GM23338 (cell line): ENCODE measurements at regions not wholly inside any gene's neighbourhood (a gene's known extent, or its start where the extent isn't known, plus 50 kb on each side); places are given as distances from the start of the nearest gene placed in this dataset.

ENCODE experiments used
- ATAC-seq: fragments of 200-7000 bp; cut with Tn5 transposase; 3 replicates; pipeline ENCODE4 v1.9.1; 2020
- DNase-seq: peaks from one replicate; pipeline ENCODE4 v3.0.0-alpha.2; 2015; ENCODE audit warnings: low spot score
- H2AFZ ChIP-seq: fragments of 200-600 bp; sonication (generic); 2 replicates; pipeline ENCODE4 v1.8.0; 2016; ENCODE audit warnings: antibody characterized with exemption, mild to moderate bottlenecking, moderate library complexity
- H3F3A ChIP-seq: fragments of 200-600 bp; sonication (generic); replicated peaks from 2 replicates; pipeline ENCODE4 v1.8.0; 2017; ENCODE audit warnings: antibody characterized with exemption, mixed run types, low read depth
- H3K27ac ChIP-seq: fragments of 200-600 bp; sonication (generic); 2 replicates; pipeline ENCODE4 v1.6.1; 2016; ENCODE audit warnings: low read depth
- H3K27me3 ChIP-seq: fragments of 200-600 bp; sonication (generic); 2 replicates; pipeline ENCODE4 v1.8.0; 2016; ENCODE audit warnings: mild to moderate bottlenecking, mixed run types, moderate library complexity; ENCODE audit not compliant: insufficient read depth
- H3K36me3 ChIP-seq: fragments of 200-600 bp; sonication (generic); 2 replicates; pipeline ENCODE4 v1.8.0; 2016; ENCODE audit warnings: mild to moderate bottlenecking; ENCODE audit not compliant: insufficient read depth
- H3K4me1 ChIP-seq: fragments of 200-600 bp; sonication (generic); 2 replicates; pipeline ENCODE4 v1.8.0; 2016; ENCODE audit warnings: mild to moderate bottlenecking, moderate library complexity; ENCODE audit not compliant: insufficient read depth
- H3K4me2 ChIP-seq: fragments of 200-600 bp; sonication (generic); 2 replicates; pipeline ENCODE4 v1.7.1; 2017; ENCODE audit warnings: mixed run types
- H3K4me3 ChIP-seq: fragments of 200-600 bp; sonication (generic); 2 replicates; pipeline ENCODE4 v1.6.1; 2016; ENCODE audit warnings: mixed run types
- H3K79me2 ChIP-seq: fragments of 200-600 bp; sonication (generic); replicated peaks from 2 replicates; pipeline ENCODE4 v1.8.0; 2017; ENCODE audit warnings: mild to moderate bottlenecking; ENCODE audit not compliant: insufficient read depth
- H3K9me2 ChIP-seq: fragments of 200-600 bp; sonication (generic); 2 replicates; pipeline ENCODE4 v1.8.0; 2017; ENCODE audit not compliant: insufficient read depth
- H4K20me1 ChIP-seq: fragments of 200-600 bp; sonication (generic); replicated peaks from 2 replicates; pipeline ENCODE4 v1.8.0; 2017; ENCODE audit warnings: mild to moderate bottlenecking; ENCODE audit not compliant: insufficient read depth
- H3K27ac Mint-ChIP-seq: 2 replicates; pipeline ENCODE4 v1.8.0; 2020; ENCODE audit warnings: inconsistent platforms, mild to moderate bottlenecking, moderate library complexity, mixed read lengths
- H3K27me3 Mint-ChIP-seq: 3 replicates; pipeline ENCODE4 v1.8.0; 2022; ENCODE audit warnings: low read depth, mild to moderate bottlenecking, moderate library complexity, mixed read lengths, inconsistent platforms; ENCODE audit not compliant: insufficient read depth, poor library complexity
- H3K36me3 Mint-ChIP-seq: 3 replicates; pipeline ENCODE4 v1.8.0; 2021; ENCODE audit warnings: low read depth, mild to moderate bottlenecking, inconsistent platforms, moderate library complexity, mixed read lengths
- H3K4me1 Mint-ChIP-seq: 3 replicates; pipeline ENCODE4 v1.8.0; 2020; ENCODE audit warnings: mild to moderate bottlenecking, inconsistent platforms, mixed read lengths
- H3K4me3 Mint-ChIP-seq: 3 replicates; pipeline ENCODE4 v1.8.0; 2021; ENCODE audit warnings: moderate library complexity, mild to moderate bottlenecking, inconsistent platforms, mixed read lengths
- H3K9me3 Mint-ChIP-seq: 3 replicates; pipeline ENCODE4 v1.8.0; 2020; ENCODE audit warnings: moderate library complexity, mild to moderate bottlenecking, inconsistent platforms, mixed read lengths
- CREB1 ChIP-seq: fragments of 250-450 bp; sonication (Bioruptor Pico); IDR thresholded peaks from 2 replicates; pipeline ENCODE4 v1.5.0; 2020; ENCODE audit warnings: low read depth, mild to moderate bottlenecking, moderate library complexity
- EZH2 ChIP-seq: fragments of 200-600 bp; sonication (generic); IDR thresholded peaks from one replicate; pipeline ENCODE4 v1.8.0; 2017; ENCODE audit warnings: antibody characterized with exemption, mild to moderate bottlenecking, low read depth; ENCODE audit not compliant: unreplicated experiment
- POLR2AphosphoS5 ChIP-seq: IDR thresholded peaks from 2 replicates; pipeline ENCODE4 v1.6.1; 2016; ENCODE audit warnings: antibody characterized with exemption, low read depth
- TF ChIP-seq, protein P1 (sequence below), 2 experiments: fragments of 200-600 bp in 1 of 2; sonication (generic) in 1 of 2; conservative IDR thresholded peaks; 2 replicates each; pipeline versions ENCODE4 v1.5.1 to v1.6.1; 2016 to 2017; ENCODE audit warnings: antibody characterized with exemption in 2 of 2, low read depth in 2 of 2, mild to moderate bottlenecking in 2 of 2, moderate library complexity in 1 of 2
- TF ChIP-seq, protein P2 (sequence below): IDR thresholded peaks from one replicate; pipeline ENCODE4 v1.6.1; 2018; ENCODE audit warnings: antibody characterized with exemption; ENCODE audit not compliant: unreplicated experiment
- TF ChIP-seq, protein P3 (sequence below): fragments of 250-450 bp; sonication (Bioruptor Pico); IDR thresholded peaks from 2 replicates; pipeline ENCODE4 v1.5.0; 2020; ENCODE audit warnings: mild to moderate bottlenecking, moderate library complexity
- TF ChIP-seq, protein P4 (sequence below): IDR thresholded peaks from 2 replicates; pipeline ENCODE4 v1.6.1; 2016; ENCODE audit warnings: antibody characterized with exemption

DNA sequence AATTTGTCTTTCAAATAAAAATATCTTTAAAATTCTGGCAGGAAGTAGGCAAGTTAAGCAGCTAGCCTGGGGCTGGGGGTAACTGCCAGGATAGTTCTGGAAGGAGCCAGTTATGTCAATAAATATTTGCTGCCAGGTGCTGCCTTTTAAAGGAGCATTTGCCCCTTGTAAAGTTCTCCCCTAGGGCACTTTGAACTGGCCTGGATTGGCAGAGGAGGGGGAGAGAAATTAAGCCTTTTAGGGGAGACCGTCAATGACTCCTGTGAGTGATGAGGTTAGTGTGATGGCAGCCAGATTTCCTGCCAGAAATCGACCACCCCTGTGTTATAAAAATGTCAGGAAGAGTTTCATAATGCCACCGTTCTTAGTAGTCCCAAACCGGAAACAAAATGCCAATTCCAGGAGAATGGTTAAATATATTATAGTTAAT is 89.8 kb upstream of the ELL2 start (continued):
- TF ChIP-seq, protein P1, sequence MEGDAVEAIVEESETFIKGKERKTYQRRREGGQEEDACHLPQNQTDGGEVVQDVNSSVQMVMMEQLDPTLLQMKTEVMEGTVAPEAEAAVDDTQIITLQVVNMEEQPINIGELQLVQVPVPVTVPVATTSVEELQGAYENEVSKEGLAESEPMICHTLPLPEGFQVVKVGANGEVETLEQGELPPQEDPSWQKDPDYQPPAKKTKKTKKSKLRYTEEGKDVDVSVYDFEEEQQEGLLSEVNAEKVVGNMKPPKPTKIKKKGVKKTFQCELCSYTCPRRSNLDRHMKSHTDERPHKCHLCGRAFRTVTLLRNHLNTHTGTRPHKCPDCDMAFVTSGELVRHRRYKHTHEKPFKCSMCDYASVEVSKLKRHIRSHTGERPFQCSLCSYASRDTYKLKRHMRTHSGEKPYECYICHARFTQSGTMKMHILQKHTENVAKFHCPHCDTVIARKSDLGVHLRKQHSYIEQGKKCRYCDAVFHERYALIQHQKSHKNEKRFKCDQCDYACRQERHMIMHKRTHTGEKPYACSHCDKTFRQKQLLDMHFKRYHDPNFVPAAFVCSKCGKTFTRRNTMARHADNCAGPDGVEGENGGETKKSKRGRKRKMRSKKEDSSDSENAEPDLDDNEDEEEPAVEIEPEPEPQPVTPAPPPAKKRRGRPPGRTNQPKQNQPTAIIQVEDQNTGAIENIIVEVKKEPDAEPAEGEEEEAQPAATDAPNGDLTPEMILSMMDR (conservative IDR thresholded peaks at IDR 0.05; ENCODE audit: low read depth in 2 of 2): no peak

DNA sequence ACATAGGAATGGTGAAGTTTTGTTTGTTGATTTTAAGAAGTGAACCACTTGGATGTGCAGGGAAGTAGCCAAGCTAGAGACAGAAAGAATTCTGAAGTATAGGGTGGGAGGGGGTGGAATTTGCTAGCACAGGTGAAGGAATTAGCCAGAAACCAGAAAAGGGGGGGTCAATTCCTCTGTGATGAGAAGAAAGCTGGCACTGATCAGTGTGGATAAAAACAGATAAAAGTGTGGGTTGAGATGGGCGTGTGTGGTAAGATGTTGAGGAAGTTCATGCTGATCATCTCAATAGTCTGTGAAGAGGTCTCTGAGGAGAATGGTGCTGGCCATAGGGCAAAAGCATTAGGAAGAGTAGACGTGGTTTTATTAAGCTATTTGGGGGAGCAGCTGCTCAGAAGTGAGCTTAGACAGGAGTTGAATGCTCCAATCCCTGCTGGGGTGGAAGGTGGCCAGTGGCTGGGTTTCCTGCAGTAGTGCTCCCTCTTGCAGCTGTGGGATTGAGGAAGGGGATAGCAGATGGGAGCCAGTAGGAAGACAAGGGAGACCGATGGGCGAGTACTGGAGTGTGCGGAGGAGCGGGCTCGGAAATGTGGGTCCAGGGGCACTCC is 88.7 kb upstream of the ELL2 start:
- Histone ChIP-seq H3K36me3 (no peaks in the 10 kb centered on the region), H3K27ac (no peak overlapping the region), H3K4me2 (no peak overlapping the region), H3K4me1 (no peaks in the 10 kb centered on the region; the same call in 1 of the 2 replicates), H3K27me3 (no peaks in the 10 kb centered on the region), H3F3A (no peaks in the 10 kb centered on the region), H4K20me1 (no peaks in the 10 kb centered on the region), H2AFZ (peak overlapping the region; percentile 85), H3K4me3 (no peak overlapping the region), H3K9me2 (peaks cover 4% of the 10 kb centered on the region), H3K79me2 (no peaks in the 10 kb centered on the region)
- no peaks in the 10 kb centered on the region for H3K27me3 Mint-ChIP-seq
- no peaks in the 10 kb centered on the region for H3K9me3 Mint-ChIP-seq
- no peaks in the 10 kb centered on the region for H3K36me3 Mint-ChIP-seq
- no peaks in the 10 kb centered on the region for H3K4me1 Mint-ChIP-seq
- DNase-seq (no peak), ATAC-seq (peak; percentile 42; the same call in 2 of the 3 replicates)
- H3K4me3 Mint-ChIP-seq: no peak overlapping the region
- TF ChIP-seq CREB1 (no peak), POLR2AphosphoS5 (no peak), EZH2 (no peak)
- TF ChIP-seq, protein P2, sequence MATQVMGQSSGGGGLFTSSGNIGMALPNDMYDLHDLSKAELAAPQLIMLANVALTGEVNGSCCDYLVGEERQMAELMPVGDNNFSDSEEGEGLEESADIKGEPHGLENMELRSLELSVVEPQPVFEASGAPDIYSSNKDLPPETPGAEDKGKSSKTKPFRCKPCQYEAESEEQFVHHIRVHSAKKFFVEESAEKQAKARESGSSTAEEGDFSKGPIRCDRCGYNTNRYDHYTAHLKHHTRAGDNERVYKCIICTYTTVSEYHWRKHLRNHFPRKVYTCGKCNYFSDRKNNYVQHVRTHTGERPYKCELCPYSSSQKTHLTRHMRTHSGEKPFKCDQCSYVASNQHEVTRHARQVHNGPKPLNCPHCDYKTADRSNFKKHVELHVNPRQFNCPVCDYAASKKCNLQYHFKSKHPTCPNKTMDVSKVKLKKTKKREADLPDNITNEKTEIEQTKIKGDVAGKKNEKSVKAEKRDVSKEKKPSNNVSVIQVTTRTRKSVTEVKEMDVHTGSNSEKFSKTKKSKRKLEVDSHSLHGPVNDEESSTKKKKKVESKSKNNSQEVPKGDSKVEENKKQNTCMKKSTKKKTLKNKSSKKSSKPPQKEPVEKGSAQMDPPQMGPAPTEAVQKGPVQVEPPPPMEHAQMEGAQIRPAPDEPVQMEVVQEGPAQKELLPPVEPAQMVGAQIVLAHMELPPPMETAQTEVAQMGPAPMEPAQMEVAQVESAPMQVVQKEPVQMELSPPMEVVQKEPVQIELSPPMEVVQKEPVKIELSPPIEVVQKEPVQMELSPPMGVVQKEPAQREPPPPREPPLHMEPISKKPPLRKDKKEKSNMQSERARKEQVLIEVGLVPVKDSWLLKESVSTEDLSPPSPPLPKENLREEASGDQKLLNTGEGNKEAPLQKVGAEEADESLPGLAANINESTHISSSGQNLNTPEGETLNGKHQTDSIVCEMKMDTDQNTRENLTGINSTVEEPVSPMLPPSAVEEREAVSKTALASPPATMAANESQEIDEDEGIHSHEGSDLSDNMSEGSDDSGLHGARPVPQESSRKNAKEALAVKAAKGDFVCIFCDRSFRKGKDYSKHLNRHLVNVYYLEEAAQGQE: no peak
- TF ChIP-seq, protein P3, sequence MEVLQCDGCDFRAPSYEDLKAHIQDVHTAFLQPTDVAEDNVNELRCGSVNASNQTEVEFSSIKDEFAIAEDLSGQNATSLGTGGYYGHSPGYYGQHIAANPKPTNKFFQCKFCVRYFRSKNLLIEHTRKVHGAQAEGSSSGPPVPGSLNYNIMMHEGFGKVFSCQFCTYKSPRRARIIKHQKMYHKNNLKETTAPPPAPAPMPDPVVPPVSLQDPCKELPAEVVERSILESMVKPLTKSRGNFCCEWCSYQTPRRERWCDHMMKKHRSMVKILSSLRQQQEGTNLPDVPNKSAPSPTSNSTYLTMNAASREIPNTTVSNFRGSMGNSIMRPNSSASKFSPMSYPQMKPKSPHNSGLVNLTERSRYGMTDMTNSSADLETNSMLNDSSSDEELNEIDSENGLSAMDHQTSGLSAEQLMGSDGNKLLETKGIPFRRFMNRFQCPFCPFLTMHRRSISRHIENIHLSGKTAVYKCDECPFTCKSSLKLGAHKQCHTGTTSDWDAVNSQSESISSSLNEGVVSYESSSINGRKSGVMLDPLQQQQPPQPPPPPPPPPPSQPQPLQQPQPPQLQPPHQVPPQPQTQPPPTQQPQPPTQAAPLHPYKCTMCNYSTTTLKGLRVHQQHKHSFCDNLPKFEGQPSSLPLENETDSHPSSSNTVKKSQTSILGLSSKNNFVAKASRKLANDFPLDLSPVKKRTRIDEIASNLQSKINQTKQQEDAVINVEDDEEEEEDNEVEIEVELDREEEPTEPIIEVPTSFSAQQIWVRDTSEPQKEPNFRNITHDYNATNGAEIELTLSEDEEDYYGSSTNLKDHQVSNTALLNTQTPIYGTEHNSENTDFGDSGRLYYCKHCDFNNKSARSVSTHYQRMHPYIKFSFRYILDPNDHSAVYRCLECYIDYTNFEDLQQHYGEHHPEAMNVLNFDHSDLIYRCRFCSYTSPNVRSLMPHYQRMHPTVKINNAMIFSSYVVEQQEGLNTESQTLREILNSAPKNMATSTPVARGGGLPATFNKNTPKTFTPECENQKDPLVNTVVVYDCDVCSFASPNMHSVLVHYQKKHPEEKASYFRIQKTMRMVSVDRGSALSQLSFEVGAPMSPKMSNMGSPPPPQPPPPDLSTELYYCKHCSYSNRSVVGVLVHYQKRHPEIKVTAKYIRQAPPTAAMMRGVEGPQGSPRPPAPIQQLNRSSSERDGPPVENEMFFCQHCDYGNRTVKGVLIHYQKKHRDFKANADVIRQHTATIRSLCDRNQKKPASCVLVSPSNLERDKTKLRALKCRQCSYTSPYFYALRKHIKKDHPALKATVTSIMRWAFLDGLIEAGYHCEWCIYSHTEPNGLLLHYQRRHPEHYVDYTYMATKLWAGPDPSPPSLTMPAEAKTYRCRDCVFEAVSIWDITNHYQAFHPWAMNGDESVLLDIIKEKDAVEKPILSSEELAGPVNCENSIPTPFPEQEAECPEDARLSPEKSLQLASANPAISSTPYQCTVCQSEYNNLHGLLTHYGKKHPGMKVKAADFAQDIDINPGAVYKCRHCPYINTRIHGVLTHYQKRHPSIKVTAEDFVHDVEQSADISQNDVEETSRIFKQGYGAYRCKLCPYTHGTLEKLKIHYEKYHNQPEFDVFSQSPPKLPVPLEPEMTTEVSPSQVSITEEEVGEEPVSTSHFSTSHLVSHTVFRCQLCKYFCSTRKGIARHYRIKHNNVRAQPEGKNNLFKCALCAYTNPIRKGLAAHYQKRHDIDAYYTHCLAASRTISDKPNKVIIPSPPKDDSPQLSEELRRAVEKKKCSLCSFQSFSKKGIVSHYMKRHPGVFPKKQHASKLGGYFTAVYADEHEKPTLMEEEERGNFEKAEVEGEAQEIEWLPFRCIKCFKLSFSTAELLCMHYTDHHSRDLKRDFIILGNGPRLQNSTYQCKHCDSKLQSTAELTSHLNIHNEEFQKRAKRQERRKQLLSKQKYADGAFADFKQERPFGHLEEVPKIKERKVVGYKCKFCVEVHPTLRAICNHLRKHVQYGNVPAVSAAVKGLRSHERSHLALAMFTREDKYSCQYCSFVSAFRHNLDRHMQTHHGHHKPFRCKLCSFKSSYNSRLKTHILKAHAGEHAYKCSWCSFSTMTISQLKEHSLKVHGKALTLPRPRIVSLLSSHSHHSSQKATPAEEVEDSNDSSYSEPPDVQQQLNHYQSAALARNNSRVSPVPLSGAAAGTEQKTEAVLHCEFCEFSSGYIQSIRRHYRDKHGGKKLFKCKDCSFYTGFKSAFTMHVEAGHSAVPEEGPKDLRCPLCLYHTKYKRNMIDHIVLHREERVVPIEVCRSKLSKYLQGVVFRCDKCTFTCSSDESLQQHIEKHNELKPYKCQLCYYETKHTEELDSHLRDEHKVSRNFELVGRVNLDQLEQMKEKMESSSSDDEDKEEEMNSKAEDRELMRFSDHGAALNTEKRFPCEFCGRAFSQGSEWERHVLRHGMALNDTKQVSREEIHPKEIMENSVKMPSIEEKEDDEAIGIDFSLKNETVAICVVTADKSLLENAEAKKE (CRISPR knock-in tag): no peak
- TF ChIP-seq, protein P4, sequence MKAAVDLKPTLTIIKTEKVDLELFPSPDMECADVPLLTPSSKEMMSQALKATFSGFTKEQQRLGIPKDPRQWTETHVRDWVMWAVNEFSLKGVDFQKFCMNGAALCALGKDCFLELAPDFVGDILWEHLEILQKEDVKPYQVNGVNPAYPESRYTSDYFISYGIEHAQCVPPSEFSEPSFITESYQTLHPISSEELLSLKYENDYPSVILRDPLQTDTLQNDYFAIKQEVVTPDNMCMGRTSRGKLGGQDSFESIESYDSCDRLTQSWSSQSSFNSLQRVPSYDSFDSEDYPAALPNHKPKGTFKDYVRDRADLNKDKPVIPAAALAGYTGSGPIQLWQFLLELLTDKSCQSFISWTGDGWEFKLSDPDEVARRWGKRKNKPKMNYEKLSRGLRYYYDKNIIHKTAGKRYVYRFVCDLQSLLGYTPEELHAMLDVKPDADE: no peak
- TF ChIP-seq, protein P1 (conservative IDR thresholded peaks at IDR 0.05; ENCODE audit: low read depth in 2 of 2): no peak
- H3K27ac Mint-ChIP-seq: no peak overlapping the region
